NCI-H2029 (cell line): ENCODE measurements at regions not wholly inside any gene's neighbourhood (a gene's known extent, or its start where the extent isn't known, plus 50 kb on each side); places are given as distances from the start of the nearest gene placed in this dataset.
"Not testable (repeated sequence)": the region's sequence is repeated elsewhere in the genome, so short reads cannot be mapped to it uniquely, and the experiment has no call there.

Experiments
- DNase-seq: peaks from one replicate; lab custom pipeline; 2025; lab: John Stamatoyannopoulos, UW

DNA sequence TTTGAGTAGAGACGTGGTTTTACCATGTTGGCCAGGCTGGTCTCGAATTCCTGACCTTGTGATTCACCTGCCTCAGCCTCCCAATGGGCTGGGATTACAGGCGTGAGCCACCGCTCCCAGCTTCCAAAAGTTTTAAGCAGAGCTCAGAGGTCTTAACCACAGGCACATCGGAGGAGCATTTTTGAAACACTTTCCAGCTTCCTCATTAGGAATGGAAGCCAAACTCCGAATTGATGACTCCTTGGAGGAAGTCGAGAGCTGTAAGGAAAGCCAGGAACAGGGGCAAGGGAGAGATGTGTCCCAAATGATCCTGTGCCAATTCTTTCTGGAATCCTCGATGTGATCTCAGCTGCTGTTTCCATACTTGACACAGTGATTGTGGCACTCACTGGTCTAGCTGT, 56.2 kb upstream of the CCZ1B start:
- DNase-seq: not testable (repeated sequence)

DNA sequence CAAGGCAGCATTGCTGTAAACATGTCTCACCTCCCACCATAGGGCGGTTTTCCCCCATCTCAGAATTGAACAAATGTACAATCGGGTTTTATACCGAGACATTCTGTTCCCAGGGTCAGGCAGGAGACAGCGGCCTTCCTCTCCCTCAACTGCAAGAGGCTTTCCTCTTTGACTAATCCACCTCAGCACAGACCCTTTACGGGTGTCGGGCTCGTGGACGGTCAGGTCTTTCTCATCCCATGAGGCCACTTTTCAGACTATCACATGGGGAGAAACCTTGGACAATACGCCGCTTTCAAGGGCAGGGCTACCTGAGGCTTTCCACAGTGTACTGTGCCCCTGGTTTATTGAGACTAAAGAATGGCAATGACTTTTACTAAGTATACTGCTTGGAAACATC, 57.7 kb upstream of the CCZ1B start:
- DNase-seq: not testable (repeated sequence)

DNA sequence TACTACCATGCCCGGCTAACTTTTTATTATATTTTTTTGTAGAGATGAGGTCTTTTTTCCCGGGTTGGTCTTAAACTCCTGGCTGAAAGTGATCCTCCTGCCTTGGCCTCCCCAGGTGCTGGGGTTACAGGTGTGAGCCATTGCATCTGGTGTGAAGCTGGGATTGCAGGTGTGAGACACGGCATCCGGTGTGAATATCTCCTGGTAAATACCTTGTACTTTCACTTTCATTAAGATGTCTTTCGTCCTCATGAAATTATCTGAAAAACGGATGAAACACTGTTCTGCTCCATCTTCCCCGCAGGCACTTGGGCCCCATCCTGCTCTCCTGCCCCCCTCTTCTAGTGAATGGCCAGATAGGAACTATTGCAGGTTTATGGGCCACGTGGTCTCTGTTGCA, 60.1 kb upstream of the CCZ1B start:
- DNase-seq: no peak

DNA sequence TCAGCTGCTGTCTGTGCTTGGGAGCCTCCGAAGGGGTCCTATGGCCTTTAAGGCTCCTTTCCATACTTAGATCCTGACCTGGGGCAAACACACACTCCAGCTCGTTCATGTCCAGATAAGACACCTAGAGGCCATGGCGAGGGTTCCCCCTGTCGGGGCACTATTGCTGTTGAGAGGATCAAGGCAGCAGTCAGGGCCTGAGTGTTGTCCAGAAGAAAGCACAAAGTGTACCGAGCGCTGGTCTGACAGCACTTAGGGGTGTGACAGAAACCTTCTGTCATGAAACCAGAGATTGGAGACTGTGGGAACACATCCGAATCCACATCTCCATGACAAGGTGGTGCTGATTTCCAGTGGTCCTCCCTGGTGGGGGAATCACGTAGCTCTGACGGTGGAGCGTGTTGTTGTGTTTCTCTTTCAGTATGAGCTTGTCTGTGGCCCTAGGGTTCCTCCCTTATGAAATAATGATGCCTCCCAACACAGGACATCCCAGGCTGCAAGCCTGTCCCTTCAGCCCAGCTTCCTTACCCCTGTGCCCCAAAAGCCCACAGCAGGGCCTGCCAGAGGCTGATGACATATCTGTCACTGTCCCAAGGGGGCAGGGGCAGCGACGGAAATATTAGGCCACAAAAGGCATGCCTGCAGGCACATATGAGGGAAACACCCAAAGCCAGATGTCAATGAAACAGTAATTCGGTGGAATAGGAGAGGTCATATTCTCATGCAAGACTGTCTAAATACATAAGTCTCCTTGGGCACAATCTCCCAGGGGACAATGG, 62.4 kb upstream of the CCZ1B start:
- DNase-seq: not testable (repeated sequence)

DNA sequence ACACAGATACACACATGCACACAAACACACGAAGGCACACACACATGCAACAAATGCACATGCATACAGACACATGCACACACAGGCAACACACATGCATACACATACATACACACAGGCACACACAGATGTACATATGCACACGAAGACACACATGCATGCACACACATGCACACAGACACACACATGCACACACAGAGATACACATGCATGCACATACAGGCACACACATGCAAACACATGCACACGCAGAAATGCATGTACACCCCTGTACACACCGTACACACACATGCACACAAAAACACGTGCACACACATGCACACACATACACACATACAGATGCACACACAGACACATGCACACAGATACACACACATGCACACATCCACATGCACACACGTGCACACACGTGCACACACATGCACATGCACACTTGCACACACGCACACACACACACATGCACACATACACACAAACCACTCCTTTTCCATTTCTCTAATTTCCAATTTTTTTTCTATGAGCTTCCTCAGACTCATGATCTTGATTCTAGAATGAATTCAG, 63.3 kb upstream of the CCZ1B start:
- no peak for DNase-seq

DNA sequence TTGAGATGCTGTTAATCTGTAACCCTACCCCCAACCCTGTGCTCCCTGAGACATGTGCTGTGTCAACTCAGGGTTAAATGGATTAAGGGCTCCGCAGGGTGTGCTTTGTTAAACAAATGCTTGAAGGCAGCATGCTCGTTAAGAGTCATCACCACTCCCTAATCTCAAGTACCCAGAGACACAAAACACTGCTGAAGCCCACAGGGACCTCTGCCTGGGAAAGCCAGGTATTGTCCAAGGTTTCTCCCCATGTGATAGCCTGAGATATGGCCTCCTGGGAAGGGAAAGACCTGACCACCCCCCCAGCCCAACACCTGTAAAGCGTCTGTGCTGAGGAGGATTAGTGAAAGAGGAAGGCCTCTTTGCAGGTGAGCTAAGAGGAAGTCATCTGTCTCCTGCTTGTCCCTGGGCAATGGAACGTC, 76.0 kb upstream of the CCZ1B start:
- peak; percentile 42 for DNase-seq

DNA sequence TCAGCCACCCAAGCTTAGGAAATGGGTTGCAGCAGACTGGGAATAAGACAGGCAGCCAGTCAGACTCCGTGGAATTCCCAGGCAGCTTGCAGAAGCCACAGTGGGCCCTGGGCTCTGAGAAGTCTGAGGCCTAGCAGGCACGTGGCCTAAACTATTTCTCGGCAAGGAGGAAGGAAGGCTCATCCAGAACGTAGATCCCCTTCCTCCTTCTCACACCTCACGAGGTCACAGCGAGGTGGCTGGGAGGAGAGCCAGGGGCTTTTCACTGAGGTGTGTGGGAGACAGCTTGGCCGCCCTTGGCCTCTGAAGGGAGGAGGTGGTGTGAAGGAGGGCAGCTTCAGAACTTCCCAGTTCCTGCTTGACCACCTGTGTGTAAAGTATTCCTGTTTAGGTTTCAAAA, 77.2 kb upstream of the CCZ1B start:
- DNase-seq: not testable (repeated sequence)

DNA sequence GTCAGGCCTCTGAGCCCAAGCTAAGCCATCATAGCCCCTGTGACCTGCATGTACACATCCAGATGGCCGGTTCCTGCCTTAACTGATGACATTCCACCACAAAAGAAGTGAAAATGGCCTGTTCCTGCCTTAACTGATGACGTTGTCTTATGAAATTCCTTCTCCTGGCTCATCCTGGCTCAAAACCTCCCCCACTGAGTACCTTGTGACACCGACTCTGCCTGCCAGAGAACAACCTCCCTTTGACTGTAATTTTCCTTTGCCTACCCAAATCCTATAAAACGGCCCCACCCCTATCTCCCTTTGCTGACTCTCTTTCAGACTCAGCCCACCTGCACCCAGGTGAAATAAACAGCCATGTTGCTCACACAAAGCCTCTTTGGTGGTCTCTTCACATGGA, 77.7 kb upstream of the CCZ1B start:
- not testable (repeated sequence) for DNase-seq

DNA sequence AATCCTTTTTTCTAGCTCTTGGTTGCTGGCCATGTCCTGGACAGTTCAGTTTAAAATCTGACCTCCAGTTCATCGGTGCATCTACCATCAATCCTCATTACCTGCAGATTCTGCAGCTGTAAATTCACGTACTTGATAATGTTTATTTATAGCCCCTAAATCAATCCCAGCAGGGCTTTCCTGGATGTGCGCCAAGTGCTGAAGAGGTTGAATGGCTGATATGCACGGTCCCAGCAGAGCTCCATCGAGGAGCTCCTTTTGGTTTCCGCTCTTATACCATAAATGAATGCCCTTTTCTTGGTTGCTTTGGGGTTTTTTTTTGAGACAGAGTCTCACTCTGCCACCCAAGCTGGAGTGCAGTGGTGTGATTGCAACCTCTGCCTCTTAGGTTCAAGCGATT, 91.2 kb upstream of the CCZ1B start:
- no peak for DNase-seq

DNA sequence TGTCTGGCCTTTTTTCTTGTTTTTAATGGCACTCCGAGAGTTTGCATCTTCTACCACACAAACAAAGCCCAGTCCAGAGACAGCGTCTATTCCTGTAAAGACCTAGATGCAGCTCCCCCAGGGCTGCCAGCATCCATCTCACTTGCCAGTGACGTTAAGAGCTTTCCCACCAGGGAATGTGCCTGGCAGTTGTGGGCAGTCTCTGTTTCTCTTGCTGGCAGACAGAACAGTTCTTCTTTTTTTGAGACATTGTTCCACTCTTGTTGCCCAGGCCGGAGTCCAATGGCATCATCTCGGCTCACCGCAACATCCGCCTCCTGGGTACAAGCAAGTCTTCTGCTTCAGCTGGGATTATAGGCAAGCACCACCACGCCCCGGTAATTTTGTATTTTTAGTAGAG, 93.1 kb upstream of the CCZ1B start:
- not testable (repeated sequence) for DNase-seq

DNA sequence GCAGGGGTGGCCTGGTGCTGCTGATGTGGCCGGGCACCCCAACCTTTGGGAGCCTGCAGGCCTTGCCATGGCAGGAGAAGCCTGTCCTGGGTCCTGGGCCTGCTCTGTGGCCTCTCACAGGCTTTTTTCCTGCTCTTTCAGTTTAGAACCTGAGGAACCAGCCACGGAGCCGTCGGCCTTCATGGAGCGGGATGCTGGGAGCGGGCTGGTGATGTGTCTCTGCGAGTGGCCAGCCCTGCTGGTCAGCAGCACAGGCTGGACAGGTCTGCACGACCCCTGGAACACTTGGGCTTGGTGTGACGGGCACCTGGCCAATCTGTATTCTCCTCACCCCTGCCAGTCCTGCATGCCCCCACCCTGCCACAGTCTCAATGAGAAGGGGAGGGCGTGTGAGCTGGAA, 98.4 kb upstream of the CCZ1B start:
- not testable (repeated sequence) for DNase-seq

DNA sequence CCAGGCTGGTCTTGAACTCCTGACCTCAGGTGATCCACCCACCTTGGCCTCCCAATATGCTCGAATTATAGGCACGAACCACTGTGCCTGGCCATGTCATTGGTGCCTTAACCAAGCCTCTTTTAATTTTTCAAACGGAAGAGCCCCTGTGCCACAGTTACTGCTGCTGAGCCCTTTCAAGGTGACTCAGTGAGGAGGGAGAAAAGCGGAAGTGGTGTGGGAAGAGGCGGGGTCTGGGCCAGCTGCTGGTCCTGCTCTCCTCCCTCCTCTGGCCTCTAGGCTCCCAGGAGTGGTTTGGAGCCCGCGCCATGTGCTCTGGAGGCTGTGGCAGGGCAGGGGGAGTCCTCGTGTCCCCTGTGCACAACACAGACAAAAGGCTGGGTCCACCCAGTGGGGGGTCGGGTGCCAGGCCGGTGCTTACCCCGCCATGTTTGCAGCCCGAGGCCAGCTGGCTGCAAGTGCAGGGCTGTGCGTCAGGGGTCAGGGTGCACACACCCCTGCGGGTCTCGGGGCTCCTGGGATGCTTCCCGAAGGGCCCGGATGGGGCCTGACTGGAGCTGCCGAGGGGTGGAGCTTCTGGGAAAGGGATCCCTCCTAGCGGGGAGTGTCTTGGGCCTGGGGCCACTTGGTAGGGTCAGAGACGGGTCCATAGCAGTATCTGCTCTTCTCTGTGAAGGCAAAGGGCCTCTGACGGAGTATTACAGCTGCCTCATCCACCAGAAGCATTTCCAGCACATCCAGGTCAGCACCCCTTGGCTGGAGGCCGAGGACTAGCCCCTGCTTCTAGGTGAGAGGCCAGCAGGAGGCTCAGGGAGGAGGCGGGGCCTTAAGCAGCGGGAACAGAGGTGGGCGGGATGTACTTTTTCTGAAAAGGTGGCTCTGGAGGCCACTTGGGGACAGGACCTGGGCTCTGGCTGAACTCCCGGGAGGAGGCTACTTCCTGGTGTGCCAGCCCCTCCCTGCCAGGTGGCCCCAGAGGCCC, 100.4 kb upstream of the CCZ1B start:
- peak; percentile 36 for DNase-seq

DNA sequence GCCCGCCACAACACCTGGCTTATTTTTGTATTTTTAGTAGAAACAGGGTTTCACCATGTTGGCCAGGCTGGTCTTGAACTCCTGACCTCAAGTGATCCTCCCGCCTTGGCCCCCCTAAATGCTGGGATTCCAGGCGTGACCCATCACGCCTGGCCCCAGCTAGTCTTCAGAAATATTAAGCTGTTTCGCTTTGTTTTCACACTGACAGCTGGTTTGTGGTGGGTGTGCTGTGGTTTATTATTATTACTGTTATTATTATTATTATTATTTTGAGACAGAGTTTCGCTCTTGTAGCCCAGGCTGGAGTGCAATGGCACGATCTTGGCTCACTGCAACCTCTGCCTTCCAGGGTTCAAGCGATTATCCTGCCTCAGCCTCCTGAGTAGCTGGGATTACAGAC, 101.6 kb upstream of the CCZ1B start:
- DNase-seq: not testable (repeated sequence)

DNA sequence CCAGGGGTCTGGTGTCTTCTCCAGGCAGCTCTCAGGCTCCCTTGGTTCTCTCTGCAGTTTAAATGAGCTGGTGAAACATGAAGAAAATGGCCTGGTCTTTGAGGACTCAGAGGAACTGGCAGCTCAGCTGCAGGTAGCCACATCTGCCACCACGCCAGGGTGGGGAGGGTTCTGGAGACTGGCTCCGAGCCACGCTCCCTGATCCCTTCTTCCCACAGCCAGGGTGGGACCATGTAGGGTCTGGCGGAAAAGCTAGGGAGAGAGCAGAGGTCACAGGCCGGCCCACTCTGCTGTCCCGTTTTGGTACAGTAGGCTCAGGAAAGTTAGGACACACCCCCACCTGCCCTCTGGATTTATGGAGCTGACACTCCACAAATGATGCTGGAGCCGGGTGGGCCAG, 103.5 kb upstream of the CCZ1B start:
- not testable (repeated sequence) for DNase-seq

DNA sequence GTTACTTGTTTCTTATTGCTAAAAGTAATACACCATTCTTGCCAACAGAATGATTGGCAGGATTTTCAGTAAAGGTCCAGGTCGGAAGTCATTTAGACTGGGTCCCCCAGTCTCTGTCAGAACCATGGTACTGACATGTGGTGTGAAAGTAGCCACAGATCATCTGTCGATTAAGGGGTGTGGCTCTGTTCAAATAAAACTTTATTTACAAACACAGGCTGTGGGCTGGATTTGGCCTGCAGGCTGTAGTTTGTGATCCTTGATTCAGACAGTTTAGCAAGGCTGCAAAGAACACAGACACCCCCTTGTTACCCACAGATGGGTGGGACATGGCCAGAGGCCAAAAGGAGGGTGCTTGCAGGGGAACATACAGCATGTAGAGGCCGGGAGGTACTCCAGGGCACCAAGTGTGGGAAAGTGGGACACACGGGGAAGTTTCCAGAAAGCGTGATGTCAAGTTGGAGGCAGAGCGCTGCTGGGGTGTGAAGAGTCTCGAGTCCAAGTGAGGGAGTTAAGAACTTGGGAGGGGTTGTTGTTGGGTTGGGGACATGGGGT, 104.1 kb upstream of the CCZ1B start:
- DNase-seq: not testable (repeated sequence)

DNA sequence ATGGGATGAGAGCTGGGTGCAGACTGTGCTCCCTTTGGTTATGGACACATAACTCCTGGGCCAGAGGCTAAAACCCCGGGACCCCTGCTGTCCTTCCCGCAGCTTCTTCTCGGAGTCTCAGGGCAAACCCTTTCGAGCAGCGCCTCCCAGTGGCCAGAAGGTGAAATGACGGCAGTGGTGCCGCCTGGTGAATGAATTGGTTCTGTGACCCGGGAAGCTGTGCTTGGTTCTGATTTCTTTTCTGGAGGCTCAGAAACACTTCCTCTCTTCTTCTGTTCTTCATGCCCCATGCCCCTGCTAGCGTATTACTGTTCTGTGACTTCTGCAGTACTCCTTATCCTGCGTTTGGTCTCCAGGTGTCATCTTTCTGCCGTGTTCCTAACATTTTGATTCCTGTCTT, 104.7 kb upstream of the CCZ1B start:
- not testable (repeated sequence) for DNase-seq

DNA sequence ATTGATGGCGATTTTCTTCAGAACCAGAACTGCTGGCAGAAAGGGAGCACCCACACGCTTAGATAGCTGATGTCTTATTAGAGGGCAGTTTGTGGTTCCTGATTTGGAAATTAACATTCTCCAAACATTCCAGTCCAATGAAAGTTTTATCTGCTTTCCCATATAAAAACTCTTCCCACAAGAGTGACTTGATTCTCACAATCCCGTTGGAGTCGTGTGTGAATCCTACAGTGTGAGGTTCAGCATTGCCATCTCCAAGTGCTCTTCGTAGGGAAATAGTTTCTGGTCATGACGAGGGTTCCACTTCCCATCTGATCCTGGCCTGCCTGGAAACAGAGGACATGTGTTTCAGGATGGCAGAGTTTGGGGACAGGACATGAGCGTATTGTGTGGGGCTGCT, 105.4 kb upstream of the CCZ1B start:
- DNase-seq: not testable (repeated sequence)

DNA sequence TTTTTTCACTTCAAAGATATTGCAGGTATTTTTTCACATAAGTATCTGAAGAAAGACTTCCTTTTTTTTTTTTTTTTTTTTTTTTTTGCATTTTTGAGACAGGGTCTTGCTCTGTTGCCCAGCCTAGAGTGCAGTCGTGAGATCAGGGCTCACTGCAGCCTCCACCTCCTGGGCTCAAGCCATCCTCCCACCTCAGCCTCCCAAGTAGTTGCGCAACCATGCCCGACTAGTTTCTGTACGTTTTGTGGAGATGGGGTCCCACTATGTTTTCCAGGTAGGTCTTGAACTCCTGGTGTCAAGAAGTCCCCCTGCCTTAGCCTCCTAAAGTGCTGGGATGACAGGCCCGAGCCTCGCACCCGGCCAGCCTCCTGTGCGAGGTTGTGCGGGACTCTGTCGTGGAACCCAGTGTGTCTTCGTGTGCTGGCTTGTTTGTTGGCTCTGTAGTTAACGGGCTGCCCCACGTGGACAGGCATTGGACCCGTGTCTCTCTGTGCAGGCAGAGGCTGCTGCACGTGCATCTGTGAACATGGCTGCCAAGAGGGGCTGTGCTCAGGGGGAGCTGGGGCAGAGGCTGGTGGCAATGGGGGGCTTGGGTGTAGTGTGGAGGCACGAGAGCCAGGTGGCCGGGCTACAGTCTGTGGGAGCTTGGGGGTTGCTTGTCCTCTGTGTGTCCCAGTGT, 108.0 kb upstream of the CCZ1B start:
- DNase-seq: not testable (repeated sequence)

DNA sequence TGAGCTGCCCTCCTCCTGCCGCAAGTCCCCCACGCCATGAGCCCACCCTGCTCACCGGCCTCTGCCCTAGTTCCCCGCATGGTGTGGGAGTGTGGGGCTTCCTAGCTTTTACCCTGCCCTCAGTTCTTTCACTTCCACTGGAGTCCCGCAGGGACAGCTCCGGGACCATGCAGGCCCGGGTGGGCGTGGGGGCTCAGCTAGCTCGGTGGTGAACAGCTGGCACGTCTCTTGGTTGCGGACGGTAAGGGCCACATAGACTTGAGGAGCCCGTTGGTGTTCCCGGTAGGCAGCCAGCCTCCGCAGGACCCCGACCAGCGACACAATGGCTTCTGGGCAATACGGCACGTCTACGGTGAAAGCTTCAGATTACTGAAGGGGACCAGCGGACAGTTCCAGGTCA, 108.9 kb upstream of the CCZ1B start:
- no peak for DNase-seq

DNA sequence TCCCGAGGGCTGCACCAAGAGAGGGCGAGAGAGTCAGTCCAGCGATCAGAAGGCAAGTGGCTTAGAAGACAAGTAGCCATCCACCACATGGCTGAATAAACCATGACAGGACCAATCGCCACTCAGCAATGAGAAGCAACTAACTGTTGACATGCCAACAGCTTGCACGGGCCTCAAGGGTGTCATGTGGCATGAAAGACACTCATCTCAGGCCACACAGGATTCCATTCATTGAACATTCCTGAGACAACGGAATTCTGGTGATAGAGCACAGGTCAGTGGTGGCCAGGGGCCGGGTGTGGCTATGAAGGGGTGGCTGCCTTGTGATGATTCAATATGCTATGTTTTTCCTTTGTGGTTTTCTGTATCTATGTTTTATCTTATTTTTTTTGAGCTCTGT, 110.6 kb upstream of the CCZ1B start:
- DNase-seq: not testable (repeated sequence)

DNA sequence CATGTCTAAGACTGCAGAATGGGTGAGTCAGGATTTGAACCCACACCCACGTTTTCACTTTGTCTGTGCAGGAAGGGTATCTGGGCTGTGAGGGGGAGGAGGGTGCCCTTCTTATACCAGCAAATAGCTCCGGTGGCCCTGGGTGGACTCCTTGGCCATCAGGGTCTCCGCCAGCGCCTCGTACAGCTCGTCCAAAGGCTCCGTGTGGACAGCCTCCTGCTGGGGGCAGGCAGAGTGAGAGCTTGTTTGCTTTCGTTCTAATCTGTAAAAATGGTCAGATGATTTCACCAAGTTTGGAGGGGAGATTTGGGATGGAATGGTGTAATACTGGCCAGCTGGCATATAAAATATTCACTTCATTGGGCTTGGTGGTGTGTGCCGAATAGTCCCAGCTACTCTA, 111.7 kb upstream of the CCZ1B start:
- not testable (repeated sequence) for DNase-seq

DNA sequence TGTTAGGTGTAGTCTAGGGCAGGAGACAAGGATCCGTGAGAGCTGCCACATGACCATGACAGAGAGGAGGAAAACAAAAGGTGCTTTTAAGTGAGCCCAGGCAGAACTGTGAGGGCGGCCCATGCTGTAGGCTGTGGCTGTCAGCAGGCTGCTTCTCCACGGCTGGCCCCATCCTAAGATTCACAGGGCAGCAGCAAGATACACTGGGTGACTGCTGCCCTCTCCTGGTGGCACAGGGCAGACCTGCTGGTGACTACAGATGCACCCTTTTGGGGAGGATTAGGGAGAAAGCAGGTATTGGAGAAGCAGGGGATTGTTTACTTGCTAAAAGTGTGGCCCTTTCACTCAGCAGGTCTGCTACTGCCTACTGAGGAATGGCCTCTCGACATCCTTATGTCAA, 112.2 kb upstream of the CCZ1B start:
- not testable (repeated sequence) for DNase-seq
